ENCODE measurements at regions not wholly inside any gene's neighbourhood (a gene's known extent, or its start where the extent isn't known, plus 50 kb on each side); places are given as distances from the start of the nearest gene placed in this dataset.

DNA sequence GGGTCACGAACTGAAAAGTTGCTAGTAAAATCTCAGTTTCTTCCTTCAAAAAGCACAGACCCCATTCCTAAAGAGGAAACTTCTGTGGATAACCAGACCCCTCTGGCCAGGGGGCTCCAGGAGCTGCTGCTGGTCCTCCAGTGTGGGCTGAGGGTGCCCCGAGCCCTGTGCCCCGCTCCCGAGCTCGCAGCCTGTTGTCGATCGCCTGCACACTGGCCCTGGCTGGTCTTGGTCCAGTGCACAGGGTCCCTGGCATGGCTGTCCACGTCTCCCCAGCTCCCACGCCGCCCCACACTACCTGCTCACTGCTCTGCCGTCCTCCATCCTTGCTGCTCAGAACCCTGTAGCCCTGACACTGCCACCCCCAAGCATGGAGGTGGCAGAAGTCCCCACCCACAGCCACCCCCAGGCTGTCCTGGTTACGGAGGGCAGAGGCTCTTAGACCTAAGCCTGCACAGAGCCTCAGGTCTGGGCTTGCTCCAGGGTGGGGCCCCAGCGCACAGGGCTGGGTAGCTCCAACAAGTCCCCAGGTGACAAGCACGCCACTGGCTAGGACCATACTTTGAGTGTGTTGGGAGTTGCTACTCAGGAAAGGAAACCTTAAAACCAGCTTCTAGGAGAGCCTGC, 87.0 kb downstream of the PLXNA1 start:
- TF ChIP-seq EZH2 (IDR thresholded peaks at IDR 0.05; ENCODE audit: borderline replicate concordance, low read depth, low read length, poor library complexity, severe bottlenecking) = no peak
- TF ChIP-seq, protein P1, sequence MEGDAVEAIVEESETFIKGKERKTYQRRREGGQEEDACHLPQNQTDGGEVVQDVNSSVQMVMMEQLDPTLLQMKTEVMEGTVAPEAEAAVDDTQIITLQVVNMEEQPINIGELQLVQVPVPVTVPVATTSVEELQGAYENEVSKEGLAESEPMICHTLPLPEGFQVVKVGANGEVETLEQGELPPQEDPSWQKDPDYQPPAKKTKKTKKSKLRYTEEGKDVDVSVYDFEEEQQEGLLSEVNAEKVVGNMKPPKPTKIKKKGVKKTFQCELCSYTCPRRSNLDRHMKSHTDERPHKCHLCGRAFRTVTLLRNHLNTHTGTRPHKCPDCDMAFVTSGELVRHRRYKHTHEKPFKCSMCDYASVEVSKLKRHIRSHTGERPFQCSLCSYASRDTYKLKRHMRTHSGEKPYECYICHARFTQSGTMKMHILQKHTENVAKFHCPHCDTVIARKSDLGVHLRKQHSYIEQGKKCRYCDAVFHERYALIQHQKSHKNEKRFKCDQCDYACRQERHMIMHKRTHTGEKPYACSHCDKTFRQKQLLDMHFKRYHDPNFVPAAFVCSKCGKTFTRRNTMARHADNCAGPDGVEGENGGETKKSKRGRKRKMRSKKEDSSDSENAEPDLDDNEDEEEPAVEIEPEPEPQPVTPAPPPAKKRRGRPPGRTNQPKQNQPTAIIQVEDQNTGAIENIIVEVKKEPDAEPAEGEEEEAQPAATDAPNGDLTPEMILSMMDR (conservative IDR thresholded peaks at IDR 0.05; ENCODE audit: low read depth, low read length) = no peak

DNA sequence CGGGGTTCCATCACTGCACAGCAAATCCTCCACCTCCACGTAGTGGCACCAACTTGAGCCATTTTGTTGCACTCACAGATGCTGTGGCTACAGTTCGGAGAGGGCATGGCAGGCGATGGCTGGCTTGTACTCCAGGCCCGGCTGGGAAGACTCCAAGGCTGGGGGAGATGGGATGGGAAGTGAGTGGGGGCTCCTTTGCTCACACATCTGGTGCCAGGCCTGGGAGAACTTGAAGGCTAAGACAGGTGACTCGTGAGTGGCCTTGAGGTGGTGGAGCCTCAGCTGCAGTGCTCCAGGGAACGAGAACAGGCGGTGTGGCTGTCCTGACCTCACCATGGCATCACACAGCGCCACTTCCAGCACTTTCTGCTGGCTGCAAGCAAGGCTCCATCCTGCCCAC, 87.9 kb downstream of the PLXNA1 start:
- intact Hi-C loops (cut with micrococcal nuclease; ENCODE audit: unreplicated experiment) = no loop called here
- H3K4me1 ChIP-seq (ENCODE audit: insufficient read depth, low read length, poor library complexity, severe bottlenecking) = no peaks in the 10 kb centered on the region
- DNase-seq (ENCODE audit: low spot score) = no peak
- BruUV-seq (replicated peaks) = no TSS peak
- POLR2A ChIA-PET (ENCODE audit: low non-redundant PET) = no interaction called here
- H3K9me3 ChIP-seq (ENCODE audit: low read depth, low read length, poor library complexity, severe bottlenecking) = no peaks in the 10 kb centered on the region
- H3K4me3 ChIP-seq (ENCODE audit: low read depth, low read length, poor library complexity, severe bottlenecking) = no peak overlapping the region
- H3K36me3 ChIP-seq (ENCODE audit: insufficient read depth, low read length, poor library complexity, severe bottlenecking) = no peaks in the 10 kb centered on the region
- TF ChIP-seq EZH2 (IDR thresholded peaks at IDR 0.05; ENCODE audit: borderline replicate concordance, low read depth, low read length, poor library complexity, severe bottlenecking) = no peak
- TF ChIP-seq, protein P1 (conservative IDR thresholded peaks at IDR 0.05; ENCODE audit: low read depth, low read length) = no peak
- CTCF ChIA-PET = no interaction called here
- no peak overlapping the region for H3K27ac ChIP-seq (ENCODE audit: low read depth, low read length, poor library complexity, severe bottlenecking)
- no peaks in the 10 kb centered on the region for H3K27me3 ChIP-seq (replicated peaks; ENCODE audit: insufficient read depth, low read depth, low read length, poor library complexity)

More for the DNA sequence above, 87.0 kb downstream of the PLXNA1 start:
- Histone ChIP-seq H3K36me3 (ENCODE audit: insufficient read depth, low read length, poor library complexity, severe bottlenecking) (no peaks in the 10 kb centered on the region), H3K4me3 (ENCODE audit: low read depth, low read length, poor library complexity, severe bottlenecking) (no peak overlapping the region), H3K27ac (ENCODE audit: low read depth, low read length, poor library complexity, severe bottlenecking) (no peak overlapping the region), H3K27me3 (replicated peaks; ENCODE audit: insufficient read depth, low read depth, low read length, poor library complexity) (no peaks in the 10 kb centered on the region), H3K4me1 (ENCODE audit: insufficient read depth, low read length, poor library complexity, severe bottlenecking) (no peaks in the 10 kb centered on the region), H3K9me3 (ENCODE audit: low read depth, low read length, poor library complexity, severe bottlenecking) (no peaks in the 10 kb centered on the region)
- ChIA-PET POLR2A (ENCODE audit: low non-redundant PET) (no interaction called here), CTCF (no interaction called here)
- no peak for DNase-seq (ENCODE audit: low spot score)
- no TSS peak for BruUV-seq (replicated peaks)
- intact Hi-C loops (cut with micrococcal nuclease; ENCODE audit: unreplicated experiment) = no loop called here

DNA sequence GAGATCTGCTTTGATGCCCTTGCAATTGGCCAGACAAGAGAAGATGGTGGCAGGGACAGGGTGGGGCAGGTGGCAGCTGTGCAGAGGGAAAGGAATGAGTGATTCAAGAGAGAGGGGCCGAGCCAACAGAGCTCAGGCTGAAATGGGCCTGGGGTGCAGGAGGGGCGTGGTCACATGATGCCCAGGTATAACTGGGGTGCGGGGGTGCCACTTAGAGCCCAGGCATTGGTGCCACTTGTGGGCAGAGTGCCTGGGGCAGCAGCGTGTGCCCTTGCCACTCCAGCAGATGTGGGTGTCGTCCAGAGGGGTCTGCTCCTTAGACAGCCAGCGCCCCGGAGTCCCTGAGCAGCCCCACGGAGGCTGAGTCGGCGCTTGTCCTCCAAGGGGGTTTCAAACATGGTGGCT, 88.7 kb downstream of the PLXNA1 start:
- Histone ChIP-seq H3K4me1 (ENCODE audit: insufficient read depth, low read length, poor library complexity, severe bottlenecking) (no peaks in the 10 kb centered on the region), H3K9me3 (ENCODE audit: low read depth, low read length, poor library complexity, severe bottlenecking) (no peaks in the 10 kb centered on the region), H3K27ac (ENCODE audit: low read depth, low read length, poor library complexity, severe bottlenecking) (no peak overlapping the region), H3K4me3 (ENCODE audit: low read depth, low read length, poor library complexity, severe bottlenecking) (no peak overlapping the region), H3K36me3 (ENCODE audit: insufficient read depth, low read length, poor library complexity, severe bottlenecking) (no peaks in the 10 kb centered on the region), H3K27me3 (replicated peaks; ENCODE audit: insufficient read depth, low read depth, low read length, poor library complexity) (no peaks in the 10 kb centered on the region)
- TF ChIP-seq, protein P1 (conservative IDR thresholded peaks at IDR 0.05; ENCODE audit: low read depth, low read length) = no peak
- no peak for TF ChIP-seq EZH2 (IDR thresholded peaks at IDR 0.05; ENCODE audit: borderline replicate concordance, low read depth, low read length, poor library complexity, severe bottlenecking)
- CTCF ChIA-PET = no interaction called here
- no peak for DNase-seq (ENCODE audit: low spot score)
- no TSS peak for BruUV-seq (replicated peaks)
- intact Hi-C loops (cut with micrococcal nuclease; ENCODE audit: unreplicated experiment) = no loop called here
- POLR2A ChIA-PET (ENCODE audit: low non-redundant PET) = no interaction called here
